HG03521 (cell line): ENCODE measurements at regions not wholly inside any gene's neighbourhood (a gene's known extent, or its start where the extent isn't known, plus 50 kb on each side); places are given as distances from the start of the nearest gene placed in this dataset.

ENCODE experiments used
- ATAC-seq: cut with Tn5 transposase; IDR thresholded peaks from one replicate; pipeline ENCODE4 v1.9.1; 2021; ENCODE audit warnings: mild to moderate bottlenecking, moderate library complexity; ENCODE audit not compliant: unreplicated experiment

DNA sequence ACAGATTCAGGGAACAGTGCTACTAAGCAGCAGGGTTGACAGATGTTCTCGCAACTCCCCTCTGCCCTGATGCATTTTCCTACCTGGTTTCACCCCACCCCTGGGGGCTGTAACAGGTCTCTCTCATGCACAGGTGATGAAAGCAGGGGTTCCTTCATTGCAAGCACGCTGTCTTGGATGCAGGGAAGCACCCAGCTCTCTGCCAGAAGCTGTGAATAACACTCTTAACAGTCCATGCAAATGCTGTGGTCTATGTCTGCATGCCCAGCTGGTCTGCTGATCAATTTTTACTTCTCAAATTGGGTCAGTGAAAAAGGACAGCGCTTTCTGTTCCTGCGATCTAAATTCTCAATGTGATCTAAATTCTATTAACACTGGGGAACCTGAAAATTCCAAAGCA, 246.3 kb upstream of the TSHZ3 start:
- ATAC-seq: no peak

DNA sequence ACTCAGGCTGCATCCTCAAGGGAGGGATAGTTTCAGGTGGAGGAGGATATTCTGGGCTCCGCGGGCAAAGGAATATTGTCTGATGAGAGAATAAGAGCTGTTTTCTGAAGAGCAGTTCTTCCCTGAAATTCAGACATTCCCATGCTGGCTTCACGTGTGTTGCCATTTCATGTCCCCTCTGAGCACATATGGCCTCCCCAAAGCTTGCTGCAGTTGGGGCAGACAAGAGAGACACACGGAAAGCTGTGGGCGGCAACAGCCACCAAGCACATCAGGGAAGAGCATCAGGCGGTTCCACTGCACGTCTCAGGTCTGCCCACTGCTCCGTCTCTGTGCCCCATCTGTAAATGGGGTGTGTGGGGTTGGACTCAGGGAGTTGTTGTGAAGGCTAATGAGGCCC, 247.5 kb upstream of the TSHZ3 start:
- ATAC-seq: no peak

DNA sequence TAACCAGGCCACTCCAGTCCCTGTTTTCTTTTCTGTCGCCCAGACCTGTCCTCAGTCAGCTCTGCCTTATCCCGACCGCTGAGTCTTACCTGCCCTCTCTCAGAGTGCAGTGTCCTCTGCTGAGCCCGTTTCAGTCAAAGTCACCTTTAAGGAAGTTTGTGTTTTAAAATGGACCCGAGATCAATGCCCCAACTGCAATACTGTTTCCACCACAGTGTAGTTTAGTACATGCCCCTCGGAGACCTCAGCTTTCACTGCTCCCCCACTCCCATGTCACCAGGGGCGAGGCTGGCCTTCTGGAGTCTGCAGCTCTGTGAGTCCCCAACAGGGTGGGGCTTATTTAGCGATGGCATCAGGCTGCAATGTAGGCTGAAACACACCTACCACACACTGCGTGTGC, 248.4 kb upstream of the TSHZ3 start:
- ATAC-seq: no peak

DNA sequence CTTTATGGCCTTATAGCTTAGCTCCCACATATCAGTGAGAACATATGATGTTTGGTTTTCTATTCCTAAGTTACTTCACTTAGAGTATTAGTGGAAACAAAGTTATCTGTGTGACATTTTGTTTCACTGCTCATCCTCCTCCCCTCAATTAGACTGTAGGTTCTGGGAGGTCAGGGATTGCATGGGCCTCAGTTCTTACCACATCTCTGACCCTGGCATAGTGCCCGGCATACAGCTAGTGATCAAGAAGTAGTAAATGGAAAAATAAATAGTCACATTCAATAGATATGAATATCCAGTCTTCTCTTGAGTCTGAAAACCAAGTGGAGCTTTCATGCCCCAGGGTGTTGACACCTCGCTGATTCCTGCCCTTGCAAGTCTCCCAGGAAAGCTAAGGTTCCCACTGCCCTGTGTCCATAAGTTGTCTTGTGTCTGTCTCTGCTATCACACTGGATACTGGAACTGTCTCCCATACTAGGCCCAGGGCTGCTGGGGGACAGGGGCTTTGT, 249.5 kb upstream of the TSHZ3 start:
- no peak for ATAC-seq

DNA sequence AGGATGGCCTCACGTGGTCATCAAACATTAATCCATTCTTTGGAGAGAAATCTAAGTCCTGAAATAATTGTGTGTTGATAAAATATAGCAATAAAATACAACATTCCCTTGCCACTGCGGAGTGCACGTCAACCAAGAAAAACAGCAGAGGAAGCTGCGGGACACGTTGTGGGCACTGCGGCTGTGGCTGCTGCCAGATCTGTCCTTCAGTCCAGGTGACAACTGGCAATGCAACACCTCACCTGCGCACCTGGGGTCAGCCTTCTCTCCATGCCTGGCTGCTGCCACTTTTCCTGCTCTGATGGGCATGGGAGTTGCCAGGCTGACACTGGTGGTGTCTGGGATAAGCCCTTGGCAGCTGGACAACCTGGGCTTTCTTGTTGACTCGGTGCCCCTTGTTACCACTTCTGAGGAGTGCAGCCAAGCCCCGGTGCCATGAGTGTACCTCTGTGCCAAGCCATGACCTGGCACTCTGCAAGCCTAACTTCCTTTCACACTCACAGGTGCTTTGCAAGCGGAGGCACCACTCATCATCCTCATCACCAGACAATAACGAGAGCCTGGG, 251.6 kb upstream of the TSHZ3 start:
- no peak for ATAC-seq

DNA sequence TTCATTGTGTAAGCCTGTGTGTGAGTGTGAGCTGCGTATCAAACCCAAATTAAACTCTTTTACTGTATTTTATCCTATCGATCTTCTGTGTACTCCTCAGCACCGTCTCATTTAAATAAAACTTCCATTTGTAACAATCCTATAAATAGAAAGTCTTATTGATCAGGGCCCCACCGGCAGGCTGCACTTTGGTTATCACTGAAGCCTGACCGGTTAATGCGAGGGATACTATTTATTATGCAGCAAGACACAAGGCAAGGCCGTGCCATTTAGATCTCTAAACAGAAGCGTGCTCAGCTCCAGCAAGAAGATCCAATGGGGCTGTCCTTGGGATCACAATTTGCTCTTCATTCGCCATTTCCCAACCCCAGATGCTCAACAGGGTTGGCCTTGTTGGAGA, 252.6 kb upstream of the TSHZ3 start:
- ATAC-seq: no peak

DNA sequence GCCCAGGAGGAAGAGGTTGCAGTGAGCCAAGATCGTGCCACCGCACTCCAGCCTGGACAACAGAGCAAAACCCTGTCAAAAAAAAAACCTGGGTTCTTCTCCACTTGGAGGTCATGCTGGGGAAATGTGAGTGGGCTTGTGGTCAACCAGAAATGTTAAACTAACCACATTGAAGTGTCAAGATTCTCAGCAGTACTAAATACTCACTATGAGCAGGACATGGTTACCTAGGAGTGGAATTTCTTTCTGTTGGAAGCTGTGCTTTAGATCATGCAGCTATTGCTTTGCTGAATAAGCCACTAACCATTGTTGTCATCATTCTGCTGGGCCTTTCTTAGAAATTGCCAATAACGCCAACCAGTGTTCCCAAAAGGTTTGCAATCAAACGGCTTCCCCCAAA, 253.3 kb upstream of the TSHZ3 start:
- no peak for ATAC-seq

DNA sequence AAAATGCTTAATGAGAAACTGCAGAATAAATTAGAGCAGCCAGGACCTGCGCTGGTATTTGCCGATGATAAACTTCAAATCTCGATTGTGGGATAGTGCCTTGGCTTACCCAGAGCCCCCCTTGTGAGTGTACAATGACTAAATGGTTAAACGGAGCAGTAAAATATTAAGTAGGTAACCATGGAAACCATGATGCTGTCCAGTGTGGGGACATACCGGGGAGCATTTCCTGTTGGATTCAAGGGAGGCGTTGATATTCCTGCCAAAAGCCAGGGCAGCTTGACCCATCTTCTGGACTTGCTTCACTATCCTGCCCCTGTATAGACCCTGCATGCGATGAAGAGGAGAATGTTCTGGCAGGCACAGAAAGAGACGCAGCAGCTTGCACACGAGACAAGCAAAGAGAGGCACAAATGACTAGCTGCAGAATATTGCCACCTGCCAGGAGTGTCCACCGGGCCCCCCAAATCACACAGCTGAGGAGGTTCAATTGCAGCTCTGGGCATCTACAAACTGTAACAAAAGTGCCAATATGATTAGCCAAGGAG, 255.3 kb upstream of the TSHZ3 start:
- no peak for ATAC-seq

DNA sequence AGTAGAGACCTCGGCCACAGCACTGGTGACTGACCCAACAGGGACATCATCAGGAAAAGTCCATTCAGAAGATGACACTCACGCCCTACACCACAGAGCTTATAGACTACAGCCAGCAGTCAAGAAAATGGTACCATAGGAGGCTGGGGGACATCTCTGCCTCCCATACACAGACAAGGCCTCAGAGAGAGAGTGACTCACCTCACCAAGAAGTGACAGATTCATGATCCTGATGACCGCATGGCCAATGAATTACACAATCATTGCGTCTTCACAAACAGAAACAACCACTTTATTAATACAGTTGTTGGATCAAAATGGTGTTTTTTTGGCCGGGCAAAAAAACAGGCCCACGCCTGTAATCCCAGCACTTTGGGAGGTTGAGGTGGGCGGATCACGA, 260.8 kb upstream of the TSHZ3 start:
- no peak for ATAC-seq

DNA sequence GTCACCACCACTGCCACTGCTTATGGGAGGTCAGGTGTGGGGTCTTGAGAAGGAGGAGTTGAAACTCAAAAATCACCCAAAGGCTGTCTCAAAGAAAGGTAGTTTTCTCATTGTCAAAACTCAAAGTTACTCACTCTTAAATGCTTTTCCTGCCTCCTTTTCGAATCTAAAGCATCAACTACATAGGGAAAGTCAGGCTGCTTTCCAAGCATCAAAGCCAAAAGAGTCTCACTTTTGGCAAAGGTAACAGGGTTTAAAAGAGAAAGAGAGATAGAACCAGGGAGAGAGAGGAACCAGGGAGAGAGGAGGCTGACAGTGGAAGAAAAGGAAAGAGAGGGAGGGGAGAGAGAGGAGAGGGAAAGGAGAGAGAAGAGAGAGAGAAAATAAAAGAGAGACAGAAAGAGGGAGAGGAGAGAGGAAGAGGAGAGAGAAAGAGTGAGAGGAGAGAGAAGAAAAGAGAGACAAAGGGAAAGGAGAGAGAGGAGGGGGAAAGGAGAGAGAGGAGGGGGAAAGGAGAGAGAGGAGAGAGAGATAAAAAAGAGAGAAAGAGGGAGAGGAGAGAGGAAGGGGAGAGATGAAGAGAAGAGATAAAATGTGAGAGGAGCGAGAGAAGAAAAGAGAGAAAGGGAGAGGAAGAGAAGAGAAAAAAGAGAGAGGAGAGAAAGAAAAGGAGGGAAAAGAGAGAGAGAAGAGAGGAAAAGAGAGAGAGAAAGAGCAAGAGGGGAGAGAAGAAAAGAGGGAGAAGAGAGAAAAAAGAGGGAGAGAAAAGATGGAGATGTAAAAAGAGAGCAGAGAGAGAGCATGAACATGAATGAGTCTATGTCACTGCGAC, 262.0 kb upstream of the TSHZ3 start:
- no peak for ATAC-seq

DNA sequence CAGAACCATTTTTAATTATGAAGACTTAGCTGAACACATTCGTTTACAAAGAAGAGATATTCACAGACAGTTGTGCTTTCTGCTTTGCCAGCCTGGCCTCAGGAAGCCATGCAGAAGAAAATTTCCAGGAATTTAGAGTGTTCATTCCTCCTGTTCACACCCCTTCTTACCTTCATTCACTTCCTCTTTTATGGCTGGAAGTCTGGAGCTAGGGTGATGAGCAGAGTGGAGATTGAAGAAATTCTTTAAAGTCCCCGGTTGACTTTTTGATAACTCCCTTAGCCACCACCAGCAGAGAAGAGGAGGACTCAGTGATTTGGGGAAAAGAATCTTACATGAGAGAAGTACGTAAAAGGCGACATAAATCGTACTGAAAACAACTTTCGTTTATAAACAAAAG, 263.6 kb upstream of the TSHZ3 start:
- no peak for ATAC-seq

DNA sequence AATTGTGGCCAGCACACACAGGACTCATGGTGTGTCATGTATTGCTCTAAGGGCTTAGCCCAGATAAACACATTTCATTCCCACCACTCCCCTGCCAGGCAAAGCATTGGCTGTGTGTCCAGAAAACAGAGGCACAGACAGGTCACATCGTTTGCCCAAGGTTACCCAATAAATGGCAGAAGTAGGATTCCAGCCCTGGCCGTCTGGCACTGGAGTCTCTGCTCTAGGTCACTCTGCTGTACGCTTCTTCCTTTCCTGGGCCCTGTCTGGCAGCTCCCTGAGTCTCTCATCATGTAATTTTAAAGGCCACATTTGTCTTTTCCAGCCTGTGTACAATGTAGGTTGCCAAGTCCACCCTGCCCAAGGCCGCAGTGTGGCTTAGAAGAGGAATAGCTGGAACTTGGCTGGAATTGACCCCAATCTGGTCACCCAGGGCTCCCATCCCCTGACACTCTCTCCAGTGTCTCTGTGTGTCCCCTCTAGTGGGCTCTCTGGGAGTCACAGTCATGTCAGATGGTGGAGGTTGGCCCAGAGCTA, 264.5 kb upstream of the TSHZ3 start:
- no peak for ATAC-seq

DNA sequence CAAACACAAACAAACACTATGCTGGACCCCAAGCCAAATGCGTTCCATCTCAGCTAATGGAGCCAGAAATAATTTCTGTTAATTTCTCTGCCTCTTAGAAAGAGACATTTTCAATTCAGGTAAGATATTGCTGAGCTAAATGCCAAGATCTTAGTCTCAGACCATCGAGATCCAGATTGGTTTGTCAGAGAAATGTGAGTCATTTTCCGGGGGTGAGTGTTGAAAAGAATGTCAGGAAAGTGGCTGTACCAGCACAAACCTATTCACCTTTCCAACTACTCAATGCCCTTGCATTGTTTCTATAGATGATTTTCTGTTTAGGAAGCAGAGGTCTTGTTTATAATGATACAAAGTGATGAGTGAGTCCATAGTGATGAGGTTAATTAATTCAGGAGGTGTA, 266.8 kb upstream of the TSHZ3 start:
- ATAC-seq: no peak

DNA sequence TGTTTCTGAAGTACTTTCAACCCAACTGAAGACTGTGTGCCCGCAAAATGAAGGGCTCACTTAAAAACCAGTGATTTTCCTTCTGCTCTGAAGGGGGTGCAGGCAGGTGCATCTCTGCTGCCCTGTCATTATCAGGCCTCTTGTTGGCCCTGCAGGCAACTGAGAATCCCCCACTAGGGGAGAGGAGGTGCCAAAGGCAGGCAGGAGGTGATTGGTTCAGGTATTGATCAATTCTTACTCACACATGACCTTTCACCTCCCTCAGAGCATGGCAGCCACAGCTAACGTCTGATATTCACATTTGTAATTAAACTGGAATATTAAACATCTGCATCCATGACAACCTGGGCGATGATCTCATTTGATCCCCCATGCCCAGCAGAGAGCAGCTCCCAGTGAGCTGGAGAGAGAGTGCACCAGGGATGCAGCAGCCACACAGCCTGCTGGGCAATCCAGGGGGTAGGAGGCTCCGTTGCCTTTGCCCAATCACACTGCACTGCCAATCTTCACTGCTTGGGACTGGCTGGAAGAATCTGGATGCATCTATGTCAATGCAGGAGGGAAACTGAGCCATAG, 267.9 kb upstream of the TSHZ3 start:
- ATAC-seq: no peak

DNA sequence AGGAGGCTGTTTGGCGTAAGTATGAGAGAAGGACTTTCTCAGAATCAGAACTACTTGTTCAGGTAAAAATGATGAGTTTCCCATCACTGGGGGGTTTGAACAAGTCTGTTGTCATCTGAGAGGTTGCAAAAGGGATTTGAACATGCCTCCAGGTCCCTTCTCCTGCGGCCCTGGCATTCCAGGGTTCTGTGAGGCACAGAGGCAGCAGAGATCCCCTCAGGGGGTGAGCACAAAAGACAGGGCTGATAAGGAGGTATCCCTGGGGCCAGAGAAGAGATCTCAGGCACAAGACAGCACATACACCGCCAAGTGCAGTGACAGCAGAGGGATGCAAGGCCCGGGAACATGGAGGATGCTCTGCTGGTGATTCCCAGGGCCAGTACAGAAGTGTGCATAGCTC, 275.8 kb upstream of the TSHZ3 start:
- no peak for ATAC-seq

DNA sequence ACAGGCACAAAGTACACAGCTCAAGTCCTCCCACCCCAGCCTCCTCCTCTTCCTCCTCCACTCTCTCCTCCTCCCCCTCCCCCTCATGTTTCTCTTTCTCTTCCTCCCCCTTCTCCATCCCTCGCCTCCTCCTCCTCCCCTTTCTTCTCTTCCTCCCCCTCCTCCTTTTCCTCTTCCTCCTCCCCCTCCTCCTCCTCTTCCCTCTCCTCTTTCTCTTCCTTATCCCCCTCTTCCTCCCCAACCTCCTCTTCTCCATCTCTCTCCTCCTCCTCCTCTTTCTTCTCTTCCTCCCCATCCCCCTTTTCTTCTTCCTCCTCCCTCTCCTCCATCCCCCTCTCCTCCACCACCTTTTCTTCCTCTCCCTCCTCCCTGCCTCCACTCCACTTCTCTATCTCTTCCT, 276.3 kb upstream of the TSHZ3 start:
- ATAC-seq: no peak

DNA sequence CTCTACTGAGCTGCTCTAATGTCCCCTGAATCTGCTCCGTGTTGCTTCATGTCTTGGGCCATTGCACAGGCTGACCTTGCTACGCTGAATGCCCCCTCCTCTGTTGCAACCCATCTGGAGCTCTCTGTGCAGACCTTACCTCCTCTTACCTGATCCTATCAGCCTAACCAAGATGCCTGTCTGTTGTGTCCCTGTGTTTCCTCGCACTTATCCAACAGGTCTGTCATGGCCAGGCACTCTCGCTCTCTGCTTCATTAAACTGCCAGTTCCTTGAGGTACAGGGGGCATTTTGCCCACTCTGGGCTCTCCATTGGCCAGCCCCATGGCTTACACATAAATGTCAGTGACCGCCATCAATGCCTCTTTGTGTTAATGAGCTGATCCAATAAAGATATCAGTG, 277.7 kb upstream of the TSHZ3 start:
- no peak for ATAC-seq

DNA sequence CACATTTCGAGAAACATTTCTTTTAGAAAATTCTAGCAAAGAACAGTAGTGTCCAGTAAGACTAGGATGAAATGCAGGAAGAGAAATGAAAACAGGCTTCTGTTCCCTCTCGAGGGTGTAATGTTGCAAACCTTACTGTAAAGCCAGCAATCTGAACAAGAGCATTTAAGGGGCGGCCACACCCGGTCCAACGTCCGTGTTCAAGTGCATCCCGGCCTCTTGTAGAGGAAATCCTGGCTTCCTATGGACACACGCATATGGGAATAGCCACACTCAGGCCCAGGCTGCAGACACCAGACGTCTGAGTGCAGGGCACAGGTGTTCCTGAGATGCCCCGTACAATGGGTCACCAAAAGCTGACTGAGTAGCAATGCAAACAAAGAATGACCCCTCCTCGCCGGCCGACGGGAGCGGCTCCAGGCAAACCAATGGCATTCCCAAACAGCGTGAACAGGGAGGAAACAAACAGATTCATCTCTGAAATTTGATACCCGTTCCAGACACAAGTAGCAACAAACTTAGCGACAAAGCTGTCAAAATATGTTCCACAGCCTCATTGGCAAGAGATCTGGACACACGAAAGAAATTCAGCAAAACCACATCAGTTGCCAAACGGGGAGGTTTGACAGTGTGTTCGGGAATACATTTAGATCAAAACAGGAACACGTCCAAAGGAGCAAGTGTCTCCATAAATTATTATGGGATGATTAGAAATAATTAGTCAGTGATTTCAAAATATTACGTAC, 278.6 kb upstream of the TSHZ3 start:
- no peak for ATAC-seq

DNA sequence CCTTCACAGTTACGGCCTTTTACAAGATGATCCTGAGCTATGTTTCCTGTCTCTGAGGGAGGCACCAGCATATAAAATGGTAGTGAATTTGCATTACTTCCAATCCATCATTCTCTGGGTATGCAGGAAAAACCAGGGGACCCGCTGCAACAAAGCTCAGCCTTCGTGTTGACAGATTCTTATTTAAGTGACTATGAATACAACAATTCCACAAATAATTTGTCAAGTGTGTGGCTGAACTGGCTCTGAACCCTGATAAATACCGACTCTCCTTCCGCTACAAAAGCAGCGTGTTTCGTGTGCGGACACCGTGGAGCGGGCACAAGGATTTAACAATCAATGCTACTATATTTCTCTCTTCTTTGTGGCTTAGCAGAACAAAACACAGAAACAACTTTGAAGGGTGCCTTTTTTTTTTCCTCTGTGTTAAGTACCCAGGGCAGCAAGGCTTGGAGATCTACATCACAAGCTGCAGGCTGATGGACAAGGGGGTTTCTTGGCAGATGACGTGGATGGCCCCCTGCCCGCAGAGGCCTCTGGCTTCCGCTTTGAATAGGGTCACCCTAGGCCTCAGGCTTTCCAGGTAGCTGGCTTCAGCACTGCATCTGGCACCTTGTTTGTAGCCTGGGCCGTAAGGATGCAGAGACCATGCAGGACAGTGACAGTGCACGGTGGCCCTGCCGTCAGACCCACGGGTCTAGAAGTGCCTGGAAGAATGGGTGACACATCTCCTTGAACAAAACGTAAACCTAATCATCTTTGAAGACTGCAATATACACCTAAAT, 280.5 kb upstream of the TSHZ3 start:
- no peak for ATAC-seq

DNA sequence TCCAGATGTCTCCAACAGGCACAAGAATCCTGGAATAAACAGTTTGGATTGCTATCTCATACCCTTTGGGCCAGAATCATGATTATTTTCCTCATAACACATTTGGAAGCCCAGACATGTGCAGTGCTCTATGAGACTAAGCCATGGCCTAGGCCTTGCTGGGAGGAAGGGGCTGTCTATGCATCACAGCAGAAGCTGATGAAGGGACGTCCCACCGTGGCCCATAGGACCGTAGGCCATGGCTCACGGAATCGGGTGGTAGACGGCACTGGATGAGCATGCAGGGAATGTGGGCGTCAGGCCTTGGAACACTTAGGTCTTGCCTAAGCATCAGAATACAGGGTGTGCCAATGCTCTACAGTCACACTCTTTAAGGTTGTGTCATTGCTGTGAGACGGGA, 283.8 kb upstream of the TSHZ3 start:
- ATAC-seq: no peak
